Body of pancreas (tissue), 4 donors: ENCODE measurements at regions not wholly inside any gene's neighbourhood (a gene's known extent, or its start where the extent isn't known, plus 50 kb on each side); places are given as distances from the start of the nearest gene placed in this dataset.

Experiments used
- ATAC-seq: fragments of 150-250 bp; one replicate; pipeline ENCODE4 v1.9.1; 2016
- DNase-seq, 4 donors: peaks; one replicate each; pipeline ENCODE4 v3.0.0-alpha.2; 2019
- H3K27ac ChIP-seq, 4 donors: fragments of 200-600 bp; sonication (generic); 1 replicate in 3 of 4; 2 replicates in 1 of 4; pipeline versions ENCODE4 v1.5.1 to v1.6.1; 2016 to 2019; ENCODE audit warnings: mild to moderate bottlenecking in 1 of 4, mixed read lengths in 1 of 4, moderate library complexity in 1 of 4
- H3K27me3 ChIP-seq, 2 donors: fragments of 200-600 bp; sonication (generic); one replicate each; pipeline ENCODE4 v1.6.0; 2016; ENCODE audit warnings: mild to moderate bottlenecking in 1 of 2
- H3K36me3 ChIP-seq, 2 donors: fragments of 200-600 bp; sonication (generic); replicated peaks in 1 of 2; 2 replicates each; pipeline ENCODE4 v1.5.1; 2016; ENCODE audit warnings: low read depth in 2 of 2; ENCODE audit not compliant: insufficient read depth in 1 of 2
- H3K4me1 ChIP-seq: fragments of 200-600 bp; sonication (generic); one replicate; pipeline ENCODE4 v1.6.0; 2016
- H3K4me3 ChIP-seq, 2 donors: fragments of 200-600 bp; sonication (generic); 1 replicate in 1 of 2; 2 replicates in 1 of 2; pipeline ENCODE4 v1.5.1; 2016 to 2019
- H3K9me3 ChIP-seq, 3 donors: fragments of 200-600 bp; sonication (generic); 1 replicate in 2 of 3; 2 replicates in 1 of 3; pipeline ENCODE4 v1.5.1; 2016
- CTCF ChIP-seq, 7 experiments: fragments of 450-650 bp in 4 of 7; fragments of 200-600 bp in 3 of 7; sonication (generic) in 3 of 7; IDR thresholded peaks; one replicate each; pipeline ENCODE4 v1.5.1; 2016 to 2019; ENCODE audit warnings: antibody characterized with exemption in 7 of 7
- POLR2A ChIP-seq, 3 donors: fragments of 450-650 bp; IDR thresholded peaks; one replicate each; pipeline ENCODE4 v1.6.1; 2016; ENCODE audit warnings: antibody characterized with exemption in 3 of 3, mild to moderate bottlenecking in 2 of 3
- WGBS, 2 donors: methylation state at CpG; one replicate each; pipeline ENCODE4 v1.1.5; 2017; 5-methylcytosine and 5-hydroxymethylcytosine counted together
- intact Hi-C: fragments of 100-400 bp; cut with DNase I; formaldehyde crosslinking; loops from one replicate; pipeline ENCODE4 v1.15.1; 2023

GRCh38 chr17:72520665-72521303 lies 400.0 kb downstream of the SOX9 start:
- no peaks in the 10 kb centered on the region for H3K9me3 ChIP-seq
- 81 to 83% methylated on average over 7 of the region's 7 CpGs for WGBS, 2 donors
- no peak for ATAC-seq
- H3K4me1 ChIP-seq: peaks cover 56% of the 10 kb centered on the region
- no peaks in the 10 kb centered on the region for H3K27me3 ChIP-seq
- H3K27ac ChIP-seq: no peak overlapping the region
- no peaks in the 10 kb centered on the region for H3K36me3 ChIP-seq
- DNase-seq: no peak
- intact Hi-C loops: no loop called here
- no peak overlapping the region for H3K4me3 ChIP-seq
- TF ChIP-seq POLR2A (IDR thresholded peaks at IDR 0.05) (no peak), CTCF (IDR thresholded peaks at IDR 0.05) (no peak)

- no peak overlapping the region for H3K27ac ChIP-seq
- intact Hi-C loops: no loop called here
- H3K36me3 ChIP-seq: no peaks in the 10 kb centered on the region
- H3K4me3 ChIP-seq: no peak overlapping the region
- ATAC-seq (no peak), DNase-seq (no peak)
- no peaks in the 10 kb centered on the region for H3K27me3 ChIP-seq
- no peak for TF ChIP-seq CTCF (IDR thresholded peaks at IDR 0.05)
- 52 to 59% methylated on average over 5 of the region's 5 CpGs for WGBS, 2 donors
- H3K9me3 ChIP-seq: no peaks in the 10 kb centered on the region
- peaks cover 33% of the 10 kb centered on the region for H3K4me1 ChIP-seq
Measured at GRCh38 chr17:72523491-72523890, 402.7 kb downstream of the SOX9 start.

- intact Hi-C loops: no loop called here
- DNase-seq (no peak), ATAC-seq (peak; percentile 68)
- no peaks in the 10 kb centered on the region for H3K9me3 ChIP-seq
- H3K36me3 ChIP-seq: no peaks in the 10 kb centered on the region
- TF ChIP-seq POLR2A (IDR thresholded peaks at IDR 0.05): no peak
- TF ChIP-seq CTCF (IDR thresholded peaks at IDR 0.05): no peak
- H3K4me1 ChIP-seq: peaks cover 25% of the 10 kb centered on the region
- WGBS, 2 donors: 28 to 35% methylated on average over 5 of the region's 5 CpGs
- H3K4me3 ChIP-seq: no peak overlapping the region
- peak overlapping the region in 3 of 4 donors; percentile 40 to 71 (median 69) for H3K27ac ChIP-seq
- no peaks in the 10 kb centered on the region for H3K27me3 ChIP-seq
Measured at GRCh38 chr17:72525225-72526015, 404.6 kb downstream of the SOX9 start.

GRCh38 chr17:72526769-72527168 lies 405.9 kb downstream of the SOX9 start:
- intact Hi-C loops: no loop called here
- ATAC-seq (no peak), DNase-seq (no peak)
- TF ChIP-seq CTCF (IDR thresholded peaks at IDR 0.05) (no peak), POLR2A (IDR thresholded peaks at IDR 0.05) (no peak)
- H3K4me1 ChIP-seq: peaks cover 20% of the 10 kb centered on the region
- H3K9me3 ChIP-seq: no peaks in the 10 kb centered on the region
- no peak overlapping the region for H3K27ac ChIP-seq
- no peaks in the 10 kb centered on the region for H3K27me3 ChIP-seq
- 89 to 92% methylated on average over 8 of the region's 8 CpGs for WGBS, 2 donors
- H3K36me3 ChIP-seq: no peaks in the 10 kb centered on the region
- H3K4me3 ChIP-seq: no peak overlapping the region
